ENCODE measurements at regions not wholly inside any gene's neighbourhood (a gene's known extent, or its start where the extent isn't known, plus 50 kb on each side); places are given as distances from the start of the nearest gene placed in this dataset.

DNA sequence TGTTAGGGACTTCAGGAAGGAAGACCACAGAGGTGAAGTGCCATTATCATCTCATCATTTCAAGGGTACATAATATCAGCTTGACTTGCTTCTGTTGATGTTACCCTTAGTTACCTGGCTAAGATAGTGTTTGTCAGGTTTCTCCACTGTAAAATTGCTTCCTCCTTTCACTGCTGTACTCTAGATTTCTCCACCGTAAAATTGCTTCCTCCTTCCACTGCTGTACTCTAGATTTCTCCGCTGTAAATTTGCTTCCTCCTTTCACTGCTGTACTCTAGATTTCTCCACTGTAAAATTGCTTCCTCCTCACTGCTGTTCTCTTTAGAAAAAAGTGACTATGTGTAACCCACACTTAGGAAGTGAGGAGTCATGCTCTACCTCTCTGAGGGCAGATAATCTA lies 1460.3 kb downstream of the SUCLG1 start:
- ChIA-PET POLR2A (no interaction called here), CTCF (no interaction called here)
- Histone ChIP-seq H3K4me1 (ENCODE audit: control insufficient read depth, insufficient read depth, low read length) (no peaks in the 10 kb centered on the region), H3K27ac (ENCODE audit: extremely low read depth, low read depth, low read length) (no peak overlapping the region), H3K36me3 (ENCODE audit: control insufficient read depth in 2 of 2, insufficient read depth in 1 of 2, low read length in 2 of 2) (no peaks in the 10 kb centered on the region), H3K4me3 (ENCODE audit: low read depth, low read length) (no peak overlapping the region), H3K9me3 (ENCODE audit: control insufficient read depth, insufficient read depth, low read depth, low read length) (no peaks in the 10 kb centered on the region)
- TF ChIP-seq ZSCAN16 (tag by site-specific recombination; IDR thresholded peaks at IDR 0.05) (no peak), BCL11A (tag by site-specific recombination; IDR thresholded peaks at IDR 0.05; ENCODE audit: low read depth) (no peak), ZNF423 (tag by site-specific recombination; IDR thresholded peaks at IDR 0.05) (no peak), ZBTB20 (tag by site-specific recombination; IDR thresholded peaks at IDR 0.05) (no peak)
- TF ChIP-seq, protein P1, sequence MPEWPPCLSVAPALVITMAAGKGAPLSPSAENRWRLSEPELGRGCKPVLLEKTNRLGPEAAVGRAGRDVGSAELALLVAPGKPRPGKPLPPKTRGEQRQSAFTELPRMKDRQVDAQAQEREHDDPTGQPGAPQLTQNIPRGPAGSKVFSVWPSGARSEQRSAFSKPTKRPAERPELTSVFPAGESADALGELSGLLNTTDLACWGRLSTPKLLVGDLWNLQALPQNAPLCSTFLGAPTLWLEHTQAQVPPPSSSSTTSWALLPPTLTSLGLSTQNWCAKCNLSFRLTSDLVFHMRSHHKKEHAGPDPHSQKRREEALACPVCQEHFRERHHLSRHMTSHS (tag by site-specific recombination; IDR thresholded peaks at IDR 0.05) = no peak

DNA sequence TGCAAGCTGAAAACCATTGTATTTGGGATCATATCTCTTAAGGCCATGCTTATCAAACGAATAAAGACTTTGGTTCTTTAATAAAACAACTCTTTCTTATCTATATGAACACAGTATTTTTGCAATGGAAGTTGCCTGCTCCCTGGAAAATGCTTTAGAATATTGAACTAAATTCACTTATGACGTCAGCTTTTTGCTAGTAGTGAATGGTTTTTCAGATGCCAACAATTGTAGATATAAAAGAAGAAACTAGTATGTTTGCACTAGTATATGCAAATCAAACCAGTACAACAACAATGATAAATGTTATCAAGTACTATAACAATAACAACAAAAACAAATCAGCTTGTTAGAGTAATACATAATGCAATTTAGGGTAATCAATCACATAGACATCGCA lies 1462.9 kb downstream of the SUCLG1 start:
- Histone ChIP-seq H3K4me1 (ENCODE audit: control insufficient read depth, insufficient read depth, low read length) (no peaks in the 10 kb centered on the region), H3K9me3 (ENCODE audit: control insufficient read depth, insufficient read depth, low read depth, low read length) (no peaks in the 10 kb centered on the region), H3K4me3 (ENCODE audit: low read depth, low read length) (no peak overlapping the region), H3K27ac (ENCODE audit: extremely low read depth, low read depth, low read length) (no peak overlapping the region), H3K36me3 (ENCODE audit: control insufficient read depth in 2 of 2, insufficient read depth in 1 of 2, low read length in 2 of 2) (no peaks in the 10 kb centered on the region)
- TF ChIP-seq ZNF366 (tag by site-specific recombination; conservative IDR thresholded peaks at IDR 0.05) = no peak
- no peak for TF ChIP-seq KLF10 (tag by site-specific recombination; IDR thresholded peaks at IDR 0.05)
- TF ChIP-seq ZNF354C (tag by site-specific recombination; IDR thresholded peaks at IDR 0.05; ENCODE audit: borderline replicate concordance, low read depth) = no peak
- no peak for TF ChIP-seq ZSCAN16 (tag by site-specific recombination; IDR thresholded peaks at IDR 0.05)
- no peak for TF ChIP-seq YY2 (tag by site-specific recombination; IDR thresholded peaks at IDR 0.05)
- ChIA-PET POLR2A (no interaction called here), CTCF (no interaction called here)

DNA sequence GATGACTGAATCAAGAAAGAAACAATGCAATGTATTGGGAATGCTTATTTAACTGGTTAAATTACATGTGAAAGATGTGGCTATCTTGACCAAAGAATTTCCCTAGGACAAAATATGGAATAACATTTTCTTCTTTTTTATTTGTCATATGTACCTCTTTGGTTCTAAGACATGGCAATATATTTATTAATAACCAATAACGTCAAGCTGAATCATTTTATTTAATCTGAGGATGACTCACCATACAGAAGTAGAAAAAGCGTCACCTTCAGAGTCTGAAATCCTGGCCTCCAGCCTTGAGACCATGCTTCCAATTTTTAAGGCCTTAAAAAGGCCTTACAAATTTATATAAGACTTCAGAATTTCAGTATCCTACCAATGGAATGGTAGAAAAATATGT lies 1464.9 kb downstream of the SUCLG1 start:
- Histone ChIP-seq H3K4me3 (ENCODE audit: low read depth, low read length) (no peak overlapping the region), H3K36me3 (ENCODE audit: control insufficient read depth in 2 of 2, insufficient read depth in 1 of 2, low read length in 2 of 2) (no peaks in the 10 kb centered on the region), H3K4me1 (ENCODE audit: control insufficient read depth, insufficient read depth, low read length) (no peaks in the 10 kb centered on the region), H3K9me3 (ENCODE audit: control insufficient read depth, insufficient read depth, low read depth, low read length) (no peaks in the 10 kb centered on the region), H3K27ac (ENCODE audit: extremely low read depth, low read depth, low read length) (no peak overlapping the region)
- ChIA-PET POLR2A (no interaction called here), CTCF (no interaction called here)
- TF ChIP-seq KLF16 (tag by site-specific recombination; IDR thresholded peaks at IDR 0.05) = no peak
- TF ChIP-seq, protein P2, sequence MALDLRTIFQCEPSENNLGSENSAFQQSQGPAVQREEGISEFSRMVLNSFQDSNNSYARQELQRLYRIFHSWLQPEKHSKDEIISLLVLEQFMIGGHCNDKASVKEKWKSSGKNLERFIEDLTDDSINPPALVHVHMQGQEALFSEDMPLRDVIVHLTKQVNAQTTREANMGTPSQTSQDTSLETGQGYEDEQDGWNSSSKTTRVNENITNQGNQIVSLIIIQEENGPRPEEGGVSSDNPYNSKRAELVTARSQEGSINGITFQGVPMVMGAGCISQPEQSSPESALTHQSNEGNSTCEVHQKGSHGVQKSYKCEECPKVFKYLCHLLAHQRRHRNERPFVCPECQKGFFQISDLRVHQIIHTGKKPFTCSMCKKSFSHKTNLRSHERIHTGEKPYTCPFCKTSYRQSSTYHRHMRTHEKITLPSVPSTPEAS (tag by site-specific recombination; IDR thresholded peaks at IDR 0.05) = no peak
- TF ChIP-seq ZSCAN16 (tag by site-specific recombination; IDR thresholded peaks at IDR 0.05) = no peak
- no peak for TF ChIP-seq ZNF544 (tag by site-specific recombination; IDR thresholded peaks at IDR 0.05)
- TF ChIP-seq, protein P3, sequence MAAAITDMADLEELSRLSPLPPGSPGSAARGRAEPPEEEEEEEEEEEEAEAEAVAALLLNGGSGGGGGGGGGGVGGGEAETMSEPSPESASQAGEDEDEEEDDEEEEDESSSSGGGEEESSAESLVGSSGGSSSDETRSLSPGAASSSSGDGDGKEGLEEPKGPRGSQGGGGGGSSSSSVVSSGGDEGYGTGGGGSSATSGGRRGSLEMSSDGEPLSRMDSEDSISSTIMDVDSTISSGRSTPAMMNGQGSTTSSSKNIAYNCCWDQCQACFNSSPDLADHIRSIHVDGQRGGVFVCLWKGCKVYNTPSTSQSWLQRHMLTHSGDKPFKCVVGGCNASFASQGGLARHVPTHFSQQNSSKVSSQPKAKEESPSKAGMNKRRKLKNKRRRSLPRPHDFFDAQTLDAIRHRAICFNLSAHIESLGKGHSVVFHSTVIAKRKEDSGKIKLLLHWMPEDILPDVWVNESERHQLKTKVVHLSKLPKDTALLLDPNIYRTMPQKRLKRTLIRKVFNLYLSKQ (tag by site-specific recombination; IDR thresholded peaks at IDR 0.05; ENCODE audit: borderline replicate concordance) = no peak
- TF ChIP-seq, protein P4, sequence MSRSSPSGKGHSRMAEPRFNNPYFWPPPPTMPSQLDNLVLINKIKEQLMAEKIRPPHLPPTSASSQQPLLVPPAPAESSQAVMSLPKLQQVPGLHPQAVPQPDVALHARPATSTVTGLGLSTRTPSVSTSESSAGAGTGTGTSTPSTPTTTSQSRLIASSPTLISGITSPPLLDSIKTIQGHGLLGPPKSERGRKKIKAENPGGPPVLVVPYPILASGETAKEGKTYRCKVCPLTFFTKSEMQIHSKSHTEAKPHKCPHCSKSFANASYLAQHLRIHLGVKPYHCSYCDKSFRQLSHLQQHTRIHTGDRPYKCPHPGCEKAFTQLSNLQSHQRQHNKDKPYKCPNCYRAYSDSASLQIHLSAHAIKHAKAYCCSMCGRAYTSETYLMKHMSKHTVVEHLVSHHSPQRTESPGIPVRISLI (tag by site-specific recombination; IDR thresholded peaks at IDR 0.05) = no peak
- no peak for TF ChIP-seq ZFP69B (tag by site-specific recombination; IDR thresholded peaks at IDR 0.05)
- TF ChIP-seq, protein P5, sequence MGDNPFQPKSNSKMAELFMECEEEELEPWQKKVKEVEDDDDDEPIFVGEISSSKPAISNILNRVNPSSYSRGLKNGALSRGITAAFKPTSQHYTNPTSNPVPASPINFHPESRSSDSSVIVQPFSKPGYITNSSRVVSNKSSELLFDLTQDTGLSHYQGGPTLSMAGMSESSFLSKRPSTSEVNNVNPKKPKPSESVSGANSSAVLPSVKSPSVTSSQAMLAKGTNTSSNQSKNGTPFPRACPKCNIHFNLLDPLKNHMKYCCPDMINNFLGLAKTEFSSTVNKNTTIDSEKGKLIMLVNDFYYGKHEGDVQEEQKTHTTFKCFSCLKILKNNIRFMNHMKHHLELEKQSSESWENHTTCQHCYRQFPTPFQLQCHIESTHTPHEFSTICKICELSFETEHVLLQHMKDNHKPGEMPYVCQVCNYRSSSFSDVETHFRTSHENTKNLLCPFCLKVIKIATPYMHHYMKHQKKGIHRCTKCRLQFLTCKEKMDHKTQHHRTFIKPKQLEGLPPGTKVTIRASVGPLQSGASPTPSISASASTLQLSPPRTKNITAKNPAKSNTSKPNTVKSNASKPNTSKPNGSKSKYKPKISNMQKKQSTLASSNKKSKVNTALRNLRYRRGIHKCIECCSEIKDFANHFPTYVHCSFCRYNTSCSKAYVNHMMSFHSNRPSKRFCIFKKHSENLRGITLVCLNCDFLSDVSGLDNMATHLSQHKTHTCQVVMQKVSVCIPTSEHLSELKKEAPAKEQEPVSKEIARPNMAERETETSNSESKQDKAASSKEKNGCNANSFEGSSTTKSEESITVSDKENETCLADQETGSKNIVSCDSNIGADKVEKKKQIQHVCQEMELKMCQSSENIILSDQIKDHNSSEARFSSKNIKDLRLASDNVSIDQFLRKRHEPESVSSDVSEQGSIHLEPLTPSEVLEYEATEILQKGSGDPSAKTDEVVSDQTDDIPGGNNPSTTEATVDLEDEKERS (tag by site-specific recombination; IDR thresholded peaks at IDR 0.05) = no peak
- no peak for TF ChIP-seq ZNF423 (tag by site-specific recombination; IDR thresholded peaks at IDR 0.05)
- TF ChIP-seq, protein P6, sequence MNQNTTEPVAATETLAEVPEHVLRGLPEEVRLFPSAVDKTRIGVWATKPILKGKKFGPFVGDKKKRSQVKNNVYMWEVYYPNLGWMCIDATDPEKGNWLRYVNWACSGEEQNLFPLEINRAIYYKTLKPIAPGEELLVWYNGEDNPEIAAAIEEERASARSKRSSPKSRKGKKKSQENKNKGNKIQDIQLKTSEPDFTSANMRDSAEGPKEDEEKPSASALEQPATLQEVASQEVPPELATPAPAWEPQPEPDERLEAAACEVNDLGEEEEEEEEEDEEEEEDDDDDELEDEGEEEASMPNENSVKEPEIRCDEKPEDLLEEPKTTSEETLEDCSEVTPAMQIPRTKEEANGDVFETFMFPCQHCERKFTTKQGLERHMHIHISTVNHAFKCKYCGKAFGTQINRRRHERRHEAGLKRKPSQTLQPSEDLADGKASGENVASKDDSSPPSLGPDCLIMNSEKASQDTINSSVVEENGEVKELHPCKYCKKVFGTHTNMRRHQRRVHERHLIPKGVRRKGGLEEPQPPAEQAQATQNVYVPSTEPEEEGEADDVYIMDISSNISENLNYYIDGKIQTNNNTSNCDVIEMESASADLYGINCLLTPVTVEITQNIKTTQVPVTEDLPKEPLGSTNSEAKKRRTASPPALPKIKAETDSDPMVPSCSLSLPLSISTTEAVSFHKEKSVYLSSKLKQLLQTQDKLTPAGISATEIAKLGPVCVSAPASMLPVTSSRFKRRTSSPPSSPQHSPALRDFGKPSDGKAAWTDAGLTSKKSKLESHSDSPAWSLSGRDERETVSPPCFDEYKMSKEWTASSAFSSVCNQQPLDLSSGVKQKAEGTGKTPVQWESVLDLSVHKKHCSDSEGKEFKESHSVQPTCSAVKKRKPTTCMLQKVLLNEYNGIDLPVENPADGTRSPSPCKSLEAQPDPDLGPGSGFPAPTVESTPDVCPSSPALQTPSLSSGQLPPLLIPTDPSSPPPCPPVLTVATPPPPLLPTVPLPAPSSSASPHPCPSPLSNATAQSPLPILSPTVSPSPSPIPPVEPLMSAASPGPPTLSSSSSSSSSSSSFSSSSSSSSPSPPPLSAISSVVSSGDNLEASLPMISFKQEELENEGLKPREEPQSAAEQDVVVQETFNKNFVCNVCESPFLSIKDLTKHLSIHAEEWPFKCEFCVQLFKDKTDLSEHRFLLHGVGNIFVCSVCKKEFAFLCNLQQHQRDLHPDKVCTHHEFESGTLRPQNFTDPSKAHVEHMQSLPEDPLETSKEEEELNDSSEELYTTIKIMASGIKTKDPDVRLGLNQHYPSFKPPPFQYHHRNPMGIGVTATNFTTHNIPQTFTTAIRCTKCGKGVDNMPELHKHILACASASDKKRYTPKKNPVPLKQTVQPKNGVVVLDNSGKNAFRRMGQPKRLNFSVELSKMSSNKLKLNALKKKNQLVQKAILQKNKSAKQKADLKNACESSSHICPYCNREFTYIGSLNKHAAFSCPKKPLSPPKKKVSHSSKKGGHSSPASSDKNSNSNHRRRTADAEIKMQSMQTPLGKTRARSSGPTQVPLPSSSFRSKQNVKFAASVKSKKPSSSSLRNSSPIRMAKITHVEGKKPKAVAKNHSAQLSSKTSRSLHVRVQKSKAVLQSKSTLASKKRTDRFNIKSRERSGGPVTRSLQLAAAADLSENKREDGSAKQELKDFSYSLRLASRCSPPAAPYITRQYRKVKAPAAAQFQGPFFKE (tag by site-specific recombination; IDR thresholded peaks at IDR 0.05; ENCODE audit: borderline replicate concordance) = no peak
- TF ChIP-seq ZNF341 (tag by site-specific recombination; IDR thresholded peaks at IDR 0.05; ENCODE audit: low read depth) = no peak

Measured in HEK293 (cell line).